ES-I3 (cell line): ENCODE measurements at regions not wholly inside any gene's neighbourhood (a gene's known extent, or its start where the extent isn't known, plus 50 kb on each side); places are given as distances from the start of the nearest gene placed in this dataset.

ENCODE experiments used
- H3K36me3 ChIP-seq: 2 replicates; pipeline ENCODE4 v1.6.1; 2013; ENCODE audit warnings: mild to moderate bottlenecking, low read length, control low read depth, moderate library complexity; ENCODE audit not compliant: insufficient read depth
- H3K4me1 ChIP-seq: 2 replicates; pipeline ENCODE4 v1.6.1; 2013; ENCODE audit warnings: mild to moderate bottlenecking, control low read depth, low read length; ENCODE audit not compliant: insufficient read depth
- H3K9ac ChIP-seq: 2 replicates; pipeline ENCODE4 v1.6.1; 2013; ENCODE audit warnings: low read depth, mild to moderate bottlenecking, low read length, moderate library complexity
- H3K9me3 ChIP-seq: 2 replicates; pipeline ENCODE4 v1.6.1; 2013; ENCODE audit warnings: mild to moderate bottlenecking, low read length, moderate library complexity; ENCODE audit not compliant: control insufficient read depth, insufficient read depth

- Histone ChIP-seq H3K9me3 (no peaks in the 10 kb centered on the region), H3K4me1 (peaks cover 15% of the 10 kb centered on the region), H3K9ac (no peak overlapping the region), H3K36me3 (no peaks in the 10 kb centered on the region)
Observed at GRCh38 chr2:64196963-64197362, 52.7 kb upstream of the PELI1 start.

DNA sequence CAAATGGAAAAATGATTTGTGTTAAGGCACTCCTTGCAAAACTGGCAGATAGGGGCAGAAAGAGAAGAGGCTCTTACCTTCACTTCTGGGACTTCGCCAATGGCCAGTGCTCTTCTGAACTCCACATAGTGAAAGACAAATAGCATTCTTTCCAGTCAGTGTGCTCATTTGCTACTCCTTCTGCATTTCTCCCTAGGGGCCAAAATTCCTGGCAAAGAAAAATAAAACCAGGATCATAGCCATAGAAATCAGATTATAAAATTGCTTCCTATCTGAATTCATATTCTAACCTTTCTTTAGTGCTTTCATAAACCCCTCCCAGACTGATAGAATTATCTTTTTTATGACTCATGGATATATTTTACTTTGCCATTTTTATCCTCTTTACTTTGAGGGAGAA lies 56.9 kb upstream of the PELI1 start:
- Histone ChIP-seq H3K4me1 (peaks cover 29% of the 10 kb centered on the region), H3K9me3 (no peaks in the 10 kb centered on the region), H3K9ac (no peak overlapping the region), H3K36me3 (no peaks in the 10 kb centered on the region)

DNA sequence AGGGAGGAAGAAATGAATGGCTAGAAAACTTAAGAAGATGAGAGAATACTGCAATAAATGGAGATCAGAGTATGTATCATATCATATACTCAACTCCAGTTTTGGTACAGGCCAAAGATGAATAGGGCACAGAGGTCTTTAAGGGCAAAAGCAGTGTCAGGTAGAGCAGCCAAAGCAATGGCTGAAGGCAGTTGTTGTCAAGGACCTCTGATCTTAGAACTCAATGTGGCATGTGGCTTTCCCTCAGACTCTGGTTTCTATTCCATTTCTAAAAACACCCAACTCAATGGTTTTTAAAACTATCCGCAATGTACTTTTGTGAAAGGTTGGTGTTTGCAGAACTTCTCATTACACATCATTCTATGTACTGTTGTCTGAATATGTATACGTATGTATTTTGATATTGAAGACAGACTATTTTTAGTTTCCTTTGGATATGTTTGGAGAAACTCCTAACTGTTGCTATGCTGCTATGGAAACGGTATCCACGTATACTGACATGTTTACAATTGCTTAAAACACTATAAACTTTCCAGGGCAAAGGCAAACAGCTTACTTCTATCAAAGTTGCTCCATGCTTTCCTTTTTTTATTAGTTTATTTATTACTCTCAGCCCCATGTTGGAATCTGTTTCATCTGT lies 58.1 kb upstream of the PELI1 start:
- peaks cover 22% of the 10 kb centered on the region for H3K4me1 ChIP-seq
- no peak overlapping the region for H3K9ac ChIP-seq
- no peaks in the 10 kb centered on the region for H3K9me3 ChIP-seq
- H3K36me3 ChIP-seq = no peaks in the 10 kb centered on the region

GRCh38 chr2:64203131-64203857 lies 59.1 kb upstream of the PELI1 start:
- Histone ChIP-seq H3K36me3 (no peaks in the 10 kb centered on the region), H3K4me1 (peaks cover 22% of the 10 kb centered on the region), H3K9ac (no peak overlapping the region), H3K9me3 (no peaks in the 10 kb centered on the region)

GRCh38 chr2:64203858-64204632 lies 59.8 kb upstream of the PELI1 start:
- H3K36me3 ChIP-seq = no peaks in the 10 kb centered on the region
- peak overlapping the region; percentile 7; the same call in 1 of the 2 replicates for H3K9ac ChIP-seq
- no peaks in the 10 kb centered on the region for H3K9me3 ChIP-seq
- H3K4me1 ChIP-seq = peaks cover 22% of the 10 kb centered on the region

DNA sequence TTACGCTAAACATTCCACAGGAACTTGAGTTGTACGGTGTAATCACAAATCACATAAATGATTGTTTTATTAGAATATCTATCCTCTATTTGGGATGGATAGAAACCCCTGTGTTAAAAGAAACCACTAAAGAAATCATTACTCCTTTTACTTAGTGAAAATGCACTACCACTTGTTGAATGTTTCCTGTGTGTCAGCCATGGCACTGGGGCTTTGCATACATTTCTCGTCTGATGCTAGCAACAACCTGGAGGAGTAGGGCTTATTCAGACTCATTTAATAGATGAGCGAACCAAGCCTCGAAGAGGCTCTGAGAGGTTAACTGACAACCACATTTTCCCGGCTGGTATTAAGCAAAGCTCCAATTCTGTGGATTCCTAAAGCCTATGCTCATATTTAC lies 60.5 kb upstream of the PELI1 start:
- no peaks in the 10 kb centered on the region for H3K36me3 ChIP-seq

DNA sequence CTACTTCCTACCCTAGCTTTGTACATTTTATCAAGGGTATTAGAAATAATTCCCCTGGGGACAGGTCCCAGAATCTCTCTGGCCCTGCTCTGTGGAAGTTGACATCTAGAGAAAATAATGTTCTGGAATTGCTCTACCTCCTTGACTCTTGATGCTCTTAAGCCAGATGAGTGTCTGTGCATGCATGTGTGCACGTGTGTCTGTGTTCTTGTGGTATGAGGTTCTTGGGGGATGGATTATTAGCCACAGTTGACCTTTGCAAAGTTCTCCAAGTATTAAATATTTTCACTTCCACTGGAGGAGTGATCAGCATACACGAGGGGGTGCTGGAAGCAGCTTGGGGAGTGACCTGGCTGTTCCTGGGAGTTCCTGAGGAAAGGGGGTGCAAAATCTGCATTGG lies 61.2 kb upstream of the PELI1 start:
- H3K4me1 ChIP-seq = peaks cover 22% of the 10 kb centered on the region
- no peaks in the 10 kb centered on the region for H3K36me3 ChIP-seq
- no peak overlapping the region for H3K9ac ChIP-seq

More for the DNA sequence above, 60.5 kb upstream of the PELI1 start:
- Histone ChIP-seq H3K9ac (no peak overlapping the region), H3K4me1 (peaks cover 22% of the 10 kb centered on the region), H3K9me3 (no peaks in the 10 kb centered on the region)

GRCh38 chr2:64207573-64207972 lies 63.4 kb upstream of the PELI1 start:
- H3K9me3 ChIP-seq = no peaks in the 10 kb centered on the region
- H3K4me1 ChIP-seq = peaks cover 22% of the 10 kb centered on the region
- no peaks in the 10 kb centered on the region for H3K36me3 ChIP-seq
- no peak overlapping the region for H3K9ac ChIP-seq

More for the DNA sequence above, 61.2 kb upstream of the PELI1 start:
- no peaks in the 10 kb centered on the region for H3K9me3 ChIP-seq

GRCh38 chr2:64210816-64211215 lies 66.6 kb upstream of the PELI1 start:
- no peak overlapping the region for H3K9ac ChIP-seq
- no peaks in the 10 kb centered on the region for H3K36me3 ChIP-seq
- H3K9me3 ChIP-seq = no peaks in the 10 kb centered on the region
- peaks cover 24% of the 10 kb centered on the region for H3K4me1 ChIP-seq

DNA sequence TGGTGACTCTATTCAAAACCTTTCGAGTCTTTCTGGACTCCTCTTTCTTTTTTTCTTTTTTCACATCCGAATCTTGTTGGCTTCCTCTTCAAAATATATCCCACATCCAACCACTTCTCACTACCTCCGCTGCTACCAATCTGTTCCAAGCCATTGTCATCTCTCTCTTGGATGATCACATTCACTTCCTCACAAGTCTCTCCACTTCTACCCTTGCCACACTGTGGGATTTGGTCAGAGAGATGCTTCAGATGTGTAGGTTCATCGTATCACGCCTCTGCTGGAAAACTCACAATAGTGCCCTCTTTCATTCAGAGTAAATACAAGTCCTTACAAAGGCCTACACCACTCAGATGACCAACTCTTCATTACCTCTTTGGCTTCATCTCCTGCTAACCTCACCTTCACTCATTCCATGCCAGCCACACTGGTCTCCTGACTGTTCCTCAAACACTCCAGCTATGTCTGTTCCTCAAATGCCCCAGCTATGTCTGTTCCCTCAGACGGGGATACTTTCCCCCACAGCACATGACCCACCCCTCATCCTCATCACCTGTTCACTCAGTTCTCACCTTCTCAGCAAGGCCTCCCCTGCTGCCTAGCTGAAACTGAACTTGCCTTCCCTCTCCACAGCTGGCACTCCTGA lies 67.2 kb upstream of the PELI1 start:
- H3K9me3 ChIP-seq = no peaks in the 10 kb centered on the region
- no peak overlapping the region for H3K9ac ChIP-seq
- peaks cover 24% of the 10 kb centered on the region for H3K4me1 ChIP-seq
- no peaks in the 10 kb centered on the region for H3K36me3 ChIP-seq

- peaks cover 24% of the 10 kb centered on the region for H3K4me1 ChIP-seq
- H3K36me3 ChIP-seq = no peaks in the 10 kb centered on the region
- no peaks in the 10 kb centered on the region for H3K9me3 ChIP-seq
- no peak overlapping the region for H3K9ac ChIP-seq
Observed at GRCh38 chr2:64212346-64212745, 68.1 kb upstream of the PELI1 start.

- Histone ChIP-seq H3K4me1 (peaks cover 24% of the 10 kb centered on the region), H3K9ac (no peak overlapping the region), H3K9me3 (no peaks in the 10 kb centered on the region), H3K36me3 (no peaks in the 10 kb centered on the region)
Observed at GRCh38 chr2:64212801-64213321, 68.6 kb upstream of the PELI1 start.

- no peaks in the 10 kb centered on the region for H3K36me3 ChIP-seq
- no peaks in the 10 kb centered on the region for H3K9me3 ChIP-seq
- H3K4me1 ChIP-seq = peaks cover 24% of the 10 kb centered on the region
- H3K9ac ChIP-seq = no peak overlapping the region
Observed at GRCh38 chr2:64213532-64214275, 69.5 kb upstream of the PELI1 start.
